GM23338 (cell line): ENCODE measurements at regions not wholly inside any gene's neighbourhood (a gene's known extent, or its start where the extent isn't known, plus 50 kb on each side); places are given as distances from the start of the nearest gene placed in this dataset.

ENCODE experiments used
- ATAC-seq: fragments of 200-7000 bp; cut with Tn5 transposase; 3 replicates; pipeline ENCODE4 v1.9.1; 2020
- DNase-seq: peaks from one replicate; pipeline ENCODE4 v3.0.0-alpha.2; 2015; ENCODE audit warnings: low spot score
- H2AFZ ChIP-seq: fragments of 200-600 bp; sonication (generic); 2 replicates; pipeline ENCODE4 v1.8.0; 2016; ENCODE audit warnings: antibody characterized with exemption, mild to moderate bottlenecking, moderate library complexity
- H3F3A ChIP-seq: fragments of 200-600 bp; sonication (generic); replicated peaks from 2 replicates; pipeline ENCODE4 v1.8.0; 2017; ENCODE audit warnings: antibody characterized with exemption, mixed run types, low read depth
- H3K27ac ChIP-seq: fragments of 200-600 bp; sonication (generic); 2 replicates; pipeline ENCODE4 v1.6.1; 2016; ENCODE audit warnings: low read depth
- H3K27me3 ChIP-seq: fragments of 200-600 bp; sonication (generic); 2 replicates; pipeline ENCODE4 v1.8.0; 2016; ENCODE audit warnings: mild to moderate bottlenecking, mixed run types, moderate library complexity; ENCODE audit not compliant: insufficient read depth
- H3K36me3 ChIP-seq: fragments of 200-600 bp; sonication (generic); 2 replicates; pipeline ENCODE4 v1.8.0; 2016; ENCODE audit warnings: mild to moderate bottlenecking; ENCODE audit not compliant: insufficient read depth
- H3K4me1 ChIP-seq: fragments of 200-600 bp; sonication (generic); 2 replicates; pipeline ENCODE4 v1.8.0; 2016; ENCODE audit warnings: mild to moderate bottlenecking, moderate library complexity; ENCODE audit not compliant: insufficient read depth
- H3K4me2 ChIP-seq: fragments of 200-600 bp; sonication (generic); 2 replicates; pipeline ENCODE4 v1.7.1; 2017; ENCODE audit warnings: mixed run types
- H3K4me3 ChIP-seq: fragments of 200-600 bp; sonication (generic); 2 replicates; pipeline ENCODE4 v1.6.1; 2016; ENCODE audit warnings: mixed run types
- H3K79me2 ChIP-seq: fragments of 200-600 bp; sonication (generic); replicated peaks from 2 replicates; pipeline ENCODE4 v1.8.0; 2017; ENCODE audit warnings: mild to moderate bottlenecking; ENCODE audit not compliant: insufficient read depth
- H3K9me2 ChIP-seq: fragments of 200-600 bp; sonication (generic); 2 replicates; pipeline ENCODE4 v1.8.0; 2017; ENCODE audit not compliant: insufficient read depth
- H4K20me1 ChIP-seq: fragments of 200-600 bp; sonication (generic); replicated peaks from 2 replicates; pipeline ENCODE4 v1.8.0; 2017; ENCODE audit warnings: mild to moderate bottlenecking; ENCODE audit not compliant: insufficient read depth
- H3K27ac Mint-ChIP-seq: 2 replicates; pipeline ENCODE4 v1.8.0; 2020; ENCODE audit warnings: inconsistent platforms, mild to moderate bottlenecking, moderate library complexity, mixed read lengths
- H3K27me3 Mint-ChIP-seq: 3 replicates; pipeline ENCODE4 v1.8.0; 2022; ENCODE audit warnings: low read depth, mild to moderate bottlenecking, moderate library complexity, mixed read lengths, inconsistent platforms; ENCODE audit not compliant: insufficient read depth, poor library complexity
- H3K36me3 Mint-ChIP-seq: 3 replicates; pipeline ENCODE4 v1.8.0; 2021; ENCODE audit warnings: low read depth, mild to moderate bottlenecking, inconsistent platforms, moderate library complexity, mixed read lengths
- H3K4me1 Mint-ChIP-seq: 3 replicates; pipeline ENCODE4 v1.8.0; 2020; ENCODE audit warnings: mild to moderate bottlenecking, inconsistent platforms, mixed read lengths
- H3K4me3 Mint-ChIP-seq: 3 replicates; pipeline ENCODE4 v1.8.0; 2021; ENCODE audit warnings: moderate library complexity, mild to moderate bottlenecking, inconsistent platforms, mixed read lengths
- H3K9me3 Mint-ChIP-seq: 3 replicates; pipeline ENCODE4 v1.8.0; 2020; ENCODE audit warnings: moderate library complexity, mild to moderate bottlenecking, inconsistent platforms, mixed read lengths
- CREB1 ChIP-seq: fragments of 250-450 bp; sonication (Bioruptor Pico); IDR thresholded peaks from 2 replicates; pipeline ENCODE4 v1.5.0; 2020; ENCODE audit warnings: low read depth, mild to moderate bottlenecking, moderate library complexity
- ETS1 ChIP-seq: IDR thresholded peaks from 2 replicates; pipeline ENCODE4 v1.6.1; 2016; ENCODE audit warnings: antibody characterized with exemption
- EZH2 ChIP-seq: fragments of 200-600 bp; sonication (generic); IDR thresholded peaks from one replicate; pipeline ENCODE4 v1.8.0; 2017; ENCODE audit warnings: antibody characterized with exemption, mild to moderate bottlenecking, low read depth; ENCODE audit not compliant: unreplicated experiment
- EZH2phosphoT487 ChIP-seq: fragments of 200-600 bp; sonication (generic); IDR thresholded peaks from one replicate; pipeline ENCODE4 v1.8.1; 2018; ENCODE audit warnings: antibody characterized with exemption; ENCODE audit not compliant: unreplicated experiment
- JUNB ChIP-seq: IDR thresholded peaks from one replicate; pipeline ENCODE4 v1.6.1; 2016; ENCODE audit warnings: antibody characterized with exemption; ENCODE audit not compliant: unreplicated experiment
- NANOG ChIP-seq: IDR thresholded peaks from 2 replicates; pipeline ENCODE4 v1.6.1; 2016; ENCODE audit warnings: antibody characterized with exemption, borderline replicate concordance
- POLR2AphosphoS5 ChIP-seq: IDR thresholded peaks from 2 replicates; pipeline ENCODE4 v1.6.1; 2016; ENCODE audit warnings: antibody characterized with exemption, low read depth
- REST ChIP-seq: IDR thresholded peaks from one replicate; pipeline ENCODE4 v1.6.1; 2018; ENCODE audit warnings: antibody characterized with exemption; ENCODE audit not compliant: unreplicated experiment
- STAT1 ChIP-seq: IDR thresholded peaks from one replicate; pipeline ENCODE4 v1.6.1; 2016; ENCODE audit warnings: antibody characterized with exemption; ENCODE audit not compliant: unreplicated experiment
- ZNF114 ChIP-seq: fragments of 250-450 bp; sonication (Bioruptor Pico); IDR thresholded peaks from 2 replicates; pipeline ENCODE4 v1.5.0; 2020; ENCODE audit warnings: mild to moderate bottlenecking, moderate library complexity
- ZNF331 ChIP-seq: fragments of 250-450 bp; sonication (Bioruptor Pico); IDR thresholded peaks from 2 replicates; pipeline ENCODE4 v1.5.0; 2020; ENCODE audit warnings: low read depth, mild to moderate bottlenecking, moderate library complexity
- TF ChIP-seq, protein P1 (sequence below), 2 experiments: fragments of 200-600 bp in 1 of 2; sonication (generic) in 1 of 2; conservative IDR thresholded peaks; 2 replicates each; pipeline versions ENCODE4 v1.5.1 to v1.6.1; 2016 to 2017; ENCODE audit warnings: antibody characterized with exemption in 2 of 2, low read depth in 2 of 2, mild to moderate bottlenecking in 2 of 2, moderate library complexity in 1 of 2
- TF ChIP-seq, protein P2 (sequence below): fragments of 250-450 bp; sonication (Bioruptor Pico); IDR thresholded peaks from 2 replicates; pipeline ENCODE4 v1.5.0; 2020; ENCODE audit warnings: mild to moderate bottlenecking, moderate library complexity

GRCh38 chr3:67073812-67074211, 75.7 kb downstream of the KBTBD8 start:
- H3K4me3 ChIP-seq: no peak overlapping the region
- H3K4me2 ChIP-seq: no peak overlapping the region
- no peak overlapping the region for H3K27ac ChIP-seq
- Mint-ChIP-seq H3K4me3 (no peak overlapping the region), H3K27me3 (no peaks in the 10 kb centered on the region), H3K4me1 (peaks cover 10% of the 10 kb centered on the region), H3K9me3 (no peaks in the 10 kb centered on the region), H3K27ac (no peak overlapping the region), H3K36me3 (no peaks in the 10 kb centered on the region)
- H3K27me3 ChIP-seq: no peaks in the 10 kb centered on the region
- TF ChIP-seq CREB1 (CRISPR knock-in tag) (no peak), STAT1 (no peak), REST (no peak), EZH2phosphoT487 (no peak), ETS1 (no peak), JUNB (no peak), ZNF114 (no peak), ZNF331 (CRISPR knock-in tag) (no peak), POLR2AphosphoS5 (no peak), EZH2 (no peak), NANOG (no peak)
- TF ChIP-seq, protein P1, sequence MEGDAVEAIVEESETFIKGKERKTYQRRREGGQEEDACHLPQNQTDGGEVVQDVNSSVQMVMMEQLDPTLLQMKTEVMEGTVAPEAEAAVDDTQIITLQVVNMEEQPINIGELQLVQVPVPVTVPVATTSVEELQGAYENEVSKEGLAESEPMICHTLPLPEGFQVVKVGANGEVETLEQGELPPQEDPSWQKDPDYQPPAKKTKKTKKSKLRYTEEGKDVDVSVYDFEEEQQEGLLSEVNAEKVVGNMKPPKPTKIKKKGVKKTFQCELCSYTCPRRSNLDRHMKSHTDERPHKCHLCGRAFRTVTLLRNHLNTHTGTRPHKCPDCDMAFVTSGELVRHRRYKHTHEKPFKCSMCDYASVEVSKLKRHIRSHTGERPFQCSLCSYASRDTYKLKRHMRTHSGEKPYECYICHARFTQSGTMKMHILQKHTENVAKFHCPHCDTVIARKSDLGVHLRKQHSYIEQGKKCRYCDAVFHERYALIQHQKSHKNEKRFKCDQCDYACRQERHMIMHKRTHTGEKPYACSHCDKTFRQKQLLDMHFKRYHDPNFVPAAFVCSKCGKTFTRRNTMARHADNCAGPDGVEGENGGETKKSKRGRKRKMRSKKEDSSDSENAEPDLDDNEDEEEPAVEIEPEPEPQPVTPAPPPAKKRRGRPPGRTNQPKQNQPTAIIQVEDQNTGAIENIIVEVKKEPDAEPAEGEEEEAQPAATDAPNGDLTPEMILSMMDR (conservative IDR thresholded peaks at IDR 0.05; ENCODE audit: low read depth in 2 of 2): no peak
- TF ChIP-seq, protein P2, sequence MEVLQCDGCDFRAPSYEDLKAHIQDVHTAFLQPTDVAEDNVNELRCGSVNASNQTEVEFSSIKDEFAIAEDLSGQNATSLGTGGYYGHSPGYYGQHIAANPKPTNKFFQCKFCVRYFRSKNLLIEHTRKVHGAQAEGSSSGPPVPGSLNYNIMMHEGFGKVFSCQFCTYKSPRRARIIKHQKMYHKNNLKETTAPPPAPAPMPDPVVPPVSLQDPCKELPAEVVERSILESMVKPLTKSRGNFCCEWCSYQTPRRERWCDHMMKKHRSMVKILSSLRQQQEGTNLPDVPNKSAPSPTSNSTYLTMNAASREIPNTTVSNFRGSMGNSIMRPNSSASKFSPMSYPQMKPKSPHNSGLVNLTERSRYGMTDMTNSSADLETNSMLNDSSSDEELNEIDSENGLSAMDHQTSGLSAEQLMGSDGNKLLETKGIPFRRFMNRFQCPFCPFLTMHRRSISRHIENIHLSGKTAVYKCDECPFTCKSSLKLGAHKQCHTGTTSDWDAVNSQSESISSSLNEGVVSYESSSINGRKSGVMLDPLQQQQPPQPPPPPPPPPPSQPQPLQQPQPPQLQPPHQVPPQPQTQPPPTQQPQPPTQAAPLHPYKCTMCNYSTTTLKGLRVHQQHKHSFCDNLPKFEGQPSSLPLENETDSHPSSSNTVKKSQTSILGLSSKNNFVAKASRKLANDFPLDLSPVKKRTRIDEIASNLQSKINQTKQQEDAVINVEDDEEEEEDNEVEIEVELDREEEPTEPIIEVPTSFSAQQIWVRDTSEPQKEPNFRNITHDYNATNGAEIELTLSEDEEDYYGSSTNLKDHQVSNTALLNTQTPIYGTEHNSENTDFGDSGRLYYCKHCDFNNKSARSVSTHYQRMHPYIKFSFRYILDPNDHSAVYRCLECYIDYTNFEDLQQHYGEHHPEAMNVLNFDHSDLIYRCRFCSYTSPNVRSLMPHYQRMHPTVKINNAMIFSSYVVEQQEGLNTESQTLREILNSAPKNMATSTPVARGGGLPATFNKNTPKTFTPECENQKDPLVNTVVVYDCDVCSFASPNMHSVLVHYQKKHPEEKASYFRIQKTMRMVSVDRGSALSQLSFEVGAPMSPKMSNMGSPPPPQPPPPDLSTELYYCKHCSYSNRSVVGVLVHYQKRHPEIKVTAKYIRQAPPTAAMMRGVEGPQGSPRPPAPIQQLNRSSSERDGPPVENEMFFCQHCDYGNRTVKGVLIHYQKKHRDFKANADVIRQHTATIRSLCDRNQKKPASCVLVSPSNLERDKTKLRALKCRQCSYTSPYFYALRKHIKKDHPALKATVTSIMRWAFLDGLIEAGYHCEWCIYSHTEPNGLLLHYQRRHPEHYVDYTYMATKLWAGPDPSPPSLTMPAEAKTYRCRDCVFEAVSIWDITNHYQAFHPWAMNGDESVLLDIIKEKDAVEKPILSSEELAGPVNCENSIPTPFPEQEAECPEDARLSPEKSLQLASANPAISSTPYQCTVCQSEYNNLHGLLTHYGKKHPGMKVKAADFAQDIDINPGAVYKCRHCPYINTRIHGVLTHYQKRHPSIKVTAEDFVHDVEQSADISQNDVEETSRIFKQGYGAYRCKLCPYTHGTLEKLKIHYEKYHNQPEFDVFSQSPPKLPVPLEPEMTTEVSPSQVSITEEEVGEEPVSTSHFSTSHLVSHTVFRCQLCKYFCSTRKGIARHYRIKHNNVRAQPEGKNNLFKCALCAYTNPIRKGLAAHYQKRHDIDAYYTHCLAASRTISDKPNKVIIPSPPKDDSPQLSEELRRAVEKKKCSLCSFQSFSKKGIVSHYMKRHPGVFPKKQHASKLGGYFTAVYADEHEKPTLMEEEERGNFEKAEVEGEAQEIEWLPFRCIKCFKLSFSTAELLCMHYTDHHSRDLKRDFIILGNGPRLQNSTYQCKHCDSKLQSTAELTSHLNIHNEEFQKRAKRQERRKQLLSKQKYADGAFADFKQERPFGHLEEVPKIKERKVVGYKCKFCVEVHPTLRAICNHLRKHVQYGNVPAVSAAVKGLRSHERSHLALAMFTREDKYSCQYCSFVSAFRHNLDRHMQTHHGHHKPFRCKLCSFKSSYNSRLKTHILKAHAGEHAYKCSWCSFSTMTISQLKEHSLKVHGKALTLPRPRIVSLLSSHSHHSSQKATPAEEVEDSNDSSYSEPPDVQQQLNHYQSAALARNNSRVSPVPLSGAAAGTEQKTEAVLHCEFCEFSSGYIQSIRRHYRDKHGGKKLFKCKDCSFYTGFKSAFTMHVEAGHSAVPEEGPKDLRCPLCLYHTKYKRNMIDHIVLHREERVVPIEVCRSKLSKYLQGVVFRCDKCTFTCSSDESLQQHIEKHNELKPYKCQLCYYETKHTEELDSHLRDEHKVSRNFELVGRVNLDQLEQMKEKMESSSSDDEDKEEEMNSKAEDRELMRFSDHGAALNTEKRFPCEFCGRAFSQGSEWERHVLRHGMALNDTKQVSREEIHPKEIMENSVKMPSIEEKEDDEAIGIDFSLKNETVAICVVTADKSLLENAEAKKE: no peak
- DNase-seq (no peak), ATAC-seq (no peak)
- H3K36me3 ChIP-seq: no peaks in the 10 kb centered on the region
- H3K4me1 ChIP-seq: no peaks in the 10 kb centered on the region
- no peaks in the 10 kb centered on the region for H3K9me2 ChIP-seq
- no peaks in the 10 kb centered on the region for H3K79me2 ChIP-seq
- no peaks in the 10 kb centered on the region for H4K20me1 ChIP-seq
- H3F3A ChIP-seq: no peaks in the 10 kb centered on the region
- no peak overlapping the region for H2AFZ ChIP-seq
